Endothelial cell of umbilical vein (primary cell): ENCODE measurements at regions not wholly inside any gene's neighbourhood (a gene's known extent, or its start where the extent isn't known, plus 50 kb on each side); places are given as distances from the start of the nearest gene placed in this dataset.

ENCODE experiments used
- BruUV-seq: library from RNA; stranded (reverse); fragments of 400-500 nt; replicated peaks from 2 replicates; lab custom pipeline; 2021; lab: Mats Ljungman, UMichigan
- CTCF ChIA-PET: fragments of 300-600, 350-600 bp; sonication (Branson Sonifier 250); formaldehyde crosslinking; loops from one replicate; lab custom pipeline; 2021; ENCODE audit warnings: antibody characterized with exemption, inconsistent platforms; lab: Charles Lee
- POLR2A ChIA-PET: fragments of 300-600, 350-600 bp; sonication (Branson Sonifier 250); formaldehyde crosslinking; loops from one replicate; lab custom pipeline; 2021; ENCODE audit warnings: antibody characterized with exemption, inconsistent platforms; lab: Charles Lee
- DNase-seq: peaks from one replicate; pipeline ENCODE4 v3.0.0-alpha.2; 2011; ENCODE audit warnings: low read depth, low spot score
- FAIRE-seq: peaks from 2 replicates; lab custom pipeline; 2011; peaks lifted over from hg19 to GRCh38; lab: Jason Lieb, UNC
- H2AFZ ChIP-seq: 2 replicates; pipeline ENCODE4 v1.6.0; 2012; ENCODE audit warnings: low read depth, low read length, control low read depth, inconsistent platforms
- H3K27ac ChIP-seq: 2 replicates; pipeline ENCODE4 v1.5.1; 2011; ENCODE audit warnings: low read depth, mild to moderate bottlenecking, control low read depth, low read length, moderate library complexity; ENCODE audit not compliant: insufficient read depth
- H3K27me3 ChIP-seq, 2 experiments: 2 replicates each; pipeline versions ENCODE4 v1.6.0 to v1.6.1; 2011; ENCODE audit warnings: low read length in 2 of 2, mixed read lengths in 1 of 2; ENCODE audit not compliant: control insufficient read depth in 2 of 2, insufficient read depth in 2 of 2
- H3K36me3 ChIP-seq, 2 experiments: 2 replicates in 1 of 2; 3 replicates in 1 of 2; pipeline ENCODE4 v1.5.1; 2011; ENCODE audit warnings: low read length in 2 of 2, mild to moderate bottlenecking in 1 of 2, moderate library complexity in 1 of 2; ENCODE audit not compliant: control insufficient read depth in 2 of 2, insufficient read depth in 2 of 2; ENCODE audit errors: extremely low read depth in 1 of 2
- H3K4me1 ChIP-seq: 3 replicates; pipeline ENCODE4 v1.5.1; 2011; ENCODE audit warnings: mild to moderate bottlenecking, low read length; ENCODE audit not compliant: control insufficient read depth, insufficient read depth; ENCODE audit errors: extremely low read depth
- H3K4me2 ChIP-seq: 2 replicates; pipeline ENCODE4 v1.6.1; 2011; ENCODE audit warnings: low read length, control low read depth, mixed read lengths; ENCODE audit not compliant: insufficient read depth
- H3K4me3 ChIP-seq, 3 experiments: fragments of 200-600 bp in 1 of 3; sonication (generic), shearing (Covaris generic) in 1 of 3; replicated peaks in 1 of 3; 2 replicates each; pipeline ENCODE4 v1.5.1; 2011 to 2016; ENCODE audit warnings: control low read depth in 3 of 3, low read length in 3 of 3, mild to moderate bottlenecking in 2 of 3, inconsistent platforms in 1 of 3, low read depth in 1 of 3, moderate library complexity in 1 of 3; ENCODE audit not compliant: insufficient read depth in 1 of 3
- H3K79me2 ChIP-seq: 2 replicates; pipeline ENCODE4 v1.6.0; 2012; ENCODE audit warnings: low read length, inconsistent platforms; ENCODE audit not compliant: control insufficient read depth, insufficient read depth
- H3K9ac ChIP-seq: replicated peaks from 2 replicates; pipeline ENCODE3; 2011; ENCODE audit warnings: low read length, control low read depth; ENCODE audit not compliant: insufficient read depth; ENCODE audit errors: extremely low read depth
- H3K9me1 ChIP-seq: replicated peaks from 3 replicates; pipeline ENCODE4 v1.6.0; 2011; ENCODE audit warnings: mild to moderate bottlenecking, low read length; ENCODE audit not compliant: control insufficient read depth, insufficient read depth; ENCODE audit errors: extremely low read depth
- H3K9me3 ChIP-seq: replicated peaks from 2 replicates; pipeline ENCODE4 v1.5.1; 2012; ENCODE audit warnings: low read length, inconsistent platforms; ENCODE audit not compliant: control insufficient read depth, insufficient read depth
- H4K20me1 ChIP-seq: replicated peaks from 2 replicates; pipeline ENCODE3; 2011; ENCODE audit warnings: mild to moderate bottlenecking, low read length; ENCODE audit not compliant: control insufficient read depth, insufficient read depth; ENCODE audit errors: extremely low read depth
- CTCF ChIP-seq, 2 donors: IDR thresholded peaks; 1 replicate in 1 of 2; 2 replicates in 1 of 2; pipeline ENCODE4 v1.5.1; 2011; ENCODE audit warnings: low read length in 2 of 2, mild to moderate bottlenecking in 2 of 2, moderate library complexity in 2 of 2, control low read depth in 1 of 2, inconsistent platforms in 1 of 2, low read depth in 1 of 2; ENCODE audit not compliant: insufficient read depth in 1 of 2; ENCODE audit errors: extremely low read depth in 1 of 2
- EZH2 ChIP-seq: IDR thresholded peaks from 2 replicates; pipeline ENCODE4 v1.6.1; 2012; ENCODE audit warnings: borderline replicate concordance, low read depth, mild to moderate bottlenecking, moderate library complexity, low read length, inconsistent platforms; ENCODE audit not compliant: severe bottlenecking
- FOS ChIP-seq: IDR thresholded peaks from 2 replicates; pipeline ENCODE4 v1.6.1; 2011; ENCODE audit warnings: mild to moderate bottlenecking, low read length, moderate library complexity, borderline replicate concordance; ENCODE audit not compliant: insufficient read depth
- GATA2 ChIP-seq: IDR thresholded peaks from 2 replicates; pipeline ENCODE4 v1.7.0; 2011; ENCODE audit warnings: low read depth, mild to moderate bottlenecking, moderate library complexity, mixed read lengths, low read length; ENCODE audit not compliant: insufficient read length, insufficient read depth
- JUN ChIP-seq: IDR thresholded peaks from 2 replicates; pipeline ENCODE4 v1.6.1; 2011; ENCODE audit warnings: borderline replicate concordance, low read depth; ENCODE audit not compliant: insufficient read length, insufficient read depth
- MYC ChIP-seq: IDR thresholded peaks from one replicate; pipeline ENCODE4 v1.6.1; 2011; ENCODE audit warnings: mild to moderate bottlenecking, low read depth, low read length
- POLR2A ChIP-seq: IDR thresholded peaks from 2 replicates; pipeline ENCODE4 v1.6.1; 2012; ENCODE audit warnings: low read depth, mild to moderate bottlenecking, control low read depth, low read length
- POLR2AphosphoS5 ChIP-seq: IDR thresholded peaks from 2 replicates; pipeline ENCODE4 v1.6.1; 2012; ENCODE audit warnings: low read depth, mild to moderate bottlenecking, control low read depth, low read length, moderate library complexity; ENCODE audit not compliant: insufficient read depth
- dilution Hi-C: fragments of 300-500 bp; cut with MboI; formaldehyde crosslinking; loops from one replicate; pipeline ENCODE4 v1.15.0; 2019; ENCODE audit warnings: low sequenced_read_pairs; ENCODE audit not compliant: extremely low pct_ligation_motif_present
- intact Hi-C: fragments of 100-400 bp; cut with micrococcal nuclease; formaldehyde crosslinking; loops from one replicate; pipeline ENCODE4 v1.10.0; 2022
- TF ChIP-seq, protein P1 (sequence below): IDR thresholded peaks from 2 replicates; pipeline ENCODE4 v1.6.1; 2011; ENCODE audit not compliant: insufficient read depth, insufficient read length

- FAIRE-seq = no peak
- Histone ChIP-seq H3K4me1 (no peaks in the 10 kb centered on the region), H2AFZ (no peak overlapping the region), H3K36me3 (no peaks in the 10 kb centered on the region), H3K4me3 (no peak overlapping the region), H3K27me3 (no peaks in the 10 kb centered on the region), H3K27ac (no peak overlapping the region), H3K4me2 (no peak overlapping the region), H3K9me3 (no peaks in the 10 kb centered on the region), H3K79me2 (no peaks in the 10 kb centered on the region), H3K9ac (no peak overlapping the region), H3K9me1 (no peaks in the 10 kb centered on the region), H4K20me1 (no peaks in the 10 kb centered on the region)
- ChIA-PET CTCF (interaction anchor here (0.9 to 1.2 kb wide), 2 partner anchors 14 to 150 kb away, joined by 3 read pairs; no protein-coding TSS in a partner anchor), POLR2A (no interaction called here)
- no TSS peak for BruUV-seq
- dilution Hi-C loops = no loop called here
- no peak for DNase-seq
- intact Hi-C loops = loop anchor here (10.0 kb wide), 1 partner anchor 728 kb away; no protein-coding TSS in a partner anchor
- no peak for TF ChIP-seq EZH2
- TF ChIP-seq MYC = no peak
- no peak for TF ChIP-seq POLR2AphosphoS5
Measured at GRCh38 chr1:200272481-200273068, 137.3 kb downstream of the ZNF281 start.

- H3K9ac ChIP-seq = no peak overlapping the region
- TF ChIP-seq MYC = no peak
- TF ChIP-seq, protein P1, sequence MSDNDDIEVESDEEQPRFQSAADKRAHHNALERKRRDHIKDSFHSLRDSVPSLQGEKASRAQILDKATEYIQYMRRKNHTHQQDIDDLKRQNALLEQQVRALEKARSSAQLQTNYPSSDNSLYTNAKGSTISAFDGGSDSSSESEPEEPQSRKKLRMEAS = no peak
- no peak for TF ChIP-seq JUN
- no peak for TF ChIP-seq POLR2AphosphoS5
- TF ChIP-seq GATA2 = no peak
- no peak for TF ChIP-seq EZH2
- no peak for TF ChIP-seq POLR2A
- TF ChIP-seq CTCF (IDR thresholded peaks at IDR 0.05; ENCODE audit: extremely low read depth in 1 of 2, insufficient read depth in 1 of 2, low read depth in 1 of 2, low read length in 2 of 2) = no peak
- TF ChIP-seq FOS = no peak
- no peaks in the 10 kb centered on the region for H3K27me3 ChIP-seq
- H3K4me3 ChIP-seq = no peak overlapping the region
- ChIA-PET CTCF (no interaction called here), POLR2A (no interaction called here)
- H4K20me1 ChIP-seq = no peaks in the 10 kb centered on the region
- no TSS peak for BruUV-seq
- H3K36me3 ChIP-seq = no peaks in the 10 kb centered on the region
- H3K4me2 ChIP-seq = no peak overlapping the region
- H3K79me2 ChIP-seq = no peaks in the 10 kb centered on the region
- FAIRE-seq (no peak), DNase-seq (no peak)
- H2AFZ ChIP-seq = no peak overlapping the region
- dilution Hi-C loops (no loop called here), intact Hi-C loops (no loop called here)
- H3K9me3 ChIP-seq = no peaks in the 10 kb centered on the region
- no peak overlapping the region for H3K27ac ChIP-seq
- H3K9me1 ChIP-seq = no peaks in the 10 kb centered on the region
- peaks cover 7% of the 10 kb centered on the region for H3K4me1 ChIP-seq
Measured at GRCh38 chr1:200269256-200269655, 140.6 kb downstream of the ZNF281 start.
